SK-N-MC (cell line): ENCODE measurements at regions not wholly inside any gene's neighbourhood (a gene's known extent, or its start where the extent isn't known, plus 50 kb on each side); places are given as distances from the start of the nearest gene placed in this dataset.

Experiments
- DNase-seq: peaks from one replicate; pipeline ENCODE4 v3.0.0-alpha.2; 2011; ENCODE audit warnings: low read depth, low spot score
- H3K27ac ChIP-seq: fragments of 200-600 bp; sonication (generic); 2 replicates; pipeline ENCODE4 v1.5.1; 2016; ENCODE audit warnings: mixed run types
- H3K36me3 ChIP-seq: fragments of 200-600 bp; sonication (generic); 2 replicates; pipeline ENCODE4 v1.6.1; 2017; ENCODE audit warnings: antibody characterized with exemption, low read length, mixed read lengths; ENCODE audit not compliant: insufficient read depth
- H3K4me3 ChIP-seq: fragments of 200-600 bp; sonication (generic); 2 replicates; pipeline ENCODE4 v1.5.1; 2016
- H3K9ac ChIP-seq: fragments of 200-600 bp; sonication (generic); 2 replicates; pipeline ENCODE4 v1.8.0; 2017; ENCODE audit warnings: mixed run types, mixed read lengths; ENCODE audit not compliant: insufficient read length
- H3K9me3 ChIP-seq: fragments of 200-600 bp; sonication (generic); 2 replicates; pipeline ENCODE4 v1.6.1; 2017; ENCODE audit warnings: low read depth, mild to moderate bottlenecking, antibody characterized with exemption, low read length, moderate library complexity, mixed read lengths
- EZH2 ChIP-seq: fragments of 200-600 bp; sonication (generic); IDR thresholded peaks from one replicate; pipeline ENCODE4 v1.6.1; 2017; ENCODE audit warnings: antibody characterized with exemption
- FOXP2 ChIP-seq: optimal IDR thresholded peaks from 2 replicates; pipeline ENCODE3; 2011; ENCODE audit warnings: mild to moderate bottlenecking, moderate library complexity; ENCODE audit not compliant: insufficient read depth; ENCODE audit errors: extremely low read length, control extremely low read depth
- POLR2AphosphoS5 ChIP-seq: IDR thresholded peaks from 2 replicates; pipeline ENCODE4 v1.6.1; 2012; ENCODE audit warnings: mild to moderate bottlenecking, low read depth, low read length, borderline replicate concordance

DNA sequence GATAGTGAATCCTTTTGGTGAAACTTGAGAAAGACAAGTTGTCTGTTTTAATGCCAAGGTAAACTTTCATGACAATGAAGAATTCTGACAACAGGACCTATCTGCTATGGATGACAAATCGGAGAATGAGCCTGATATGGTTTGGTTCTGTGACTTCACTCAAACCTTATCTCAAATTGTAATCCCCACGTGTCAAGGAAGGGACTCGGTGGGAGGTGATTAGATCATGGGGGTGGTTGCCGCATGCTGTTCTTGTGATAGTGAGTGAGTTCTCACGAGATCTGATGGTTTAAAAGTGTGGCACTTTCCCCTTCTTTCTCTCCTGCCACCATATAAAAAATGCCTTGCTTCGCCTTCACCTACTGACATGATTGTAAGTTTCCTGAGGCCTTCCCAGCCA, 1964.1 kb upstream of the CDH9 start:
- Histone ChIP-seq H3K4me3 (no peak overlapping the region), H3K27ac (no peak overlapping the region), H3K36me3 (no peaks in the 10 kb centered on the region), H3K9me3 (no peaks in the 10 kb centered on the region), H3K9ac (no peak overlapping the region)
- DNase-seq = no peak
- no peak for TF ChIP-seq POLR2AphosphoS5

DNA sequence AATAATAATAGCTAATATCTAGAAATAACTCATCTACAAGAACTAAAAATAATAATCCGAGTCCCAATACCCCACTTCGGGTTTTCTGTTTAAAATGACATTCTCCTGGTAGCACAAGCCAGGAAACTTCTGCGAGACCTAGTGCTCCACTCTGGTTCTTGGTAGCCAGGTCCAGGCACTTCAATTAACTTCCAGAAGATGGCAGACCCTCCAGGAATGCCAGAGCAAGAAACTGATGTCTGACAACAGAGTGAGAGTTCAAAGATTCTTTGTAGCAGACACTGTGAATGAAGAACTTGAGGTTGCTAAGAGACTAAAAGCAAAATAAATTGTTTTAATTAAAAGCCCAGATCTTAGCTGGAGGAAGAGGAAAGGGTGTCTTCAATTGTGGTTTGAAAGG, 1963.3 kb upstream of the CDH9 start:
- TF ChIP-seq FOXP2 (no peak), POLR2AphosphoS5 (no peak)
- DNase-seq = no peak
- no peak overlapping the region for H3K4me3 ChIP-seq

DNA sequence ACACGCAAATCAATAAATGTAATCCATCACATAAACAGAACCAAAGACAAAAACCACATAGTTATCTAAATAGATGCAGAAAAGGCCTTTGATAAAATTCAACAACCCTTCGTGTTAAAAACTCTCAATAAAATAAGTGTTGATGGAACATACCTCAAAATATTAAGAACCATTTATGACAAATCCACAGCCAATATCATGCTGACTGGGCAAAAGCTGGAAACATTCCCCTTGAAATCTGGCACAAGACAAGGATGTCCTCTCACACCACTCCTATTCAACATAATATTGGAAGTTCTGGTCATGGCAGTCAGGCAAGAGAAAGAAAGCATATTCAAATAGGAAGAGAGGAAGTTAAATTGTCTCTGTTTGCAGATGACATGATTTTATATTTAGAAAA, 1946.3 kb upstream of the CDH9 start:
- no peak for DNase-seq
- TF ChIP-seq FOXP2 (no peak), EZH2 (no peak), POLR2AphosphoS5 (no peak)
- Histone ChIP-seq H3K4me3 (no peak overlapping the region), H3K27ac (no peak overlapping the region), H3K9ac (no peak overlapping the region), H3K36me3 (no peaks in the 10 kb centered on the region), H3K9me3 (no peaks in the 10 kb centered on the region)

More for the DNA sequence above, 1963.3 kb upstream of the CDH9 start:
- Histone ChIP-seq H3K27ac (no peak overlapping the region), H3K9me3 (no peaks in the 10 kb centered on the region), H3K9ac (no peak overlapping the region), H3K36me3 (no peaks in the 10 kb centered on the region)

DNA sequence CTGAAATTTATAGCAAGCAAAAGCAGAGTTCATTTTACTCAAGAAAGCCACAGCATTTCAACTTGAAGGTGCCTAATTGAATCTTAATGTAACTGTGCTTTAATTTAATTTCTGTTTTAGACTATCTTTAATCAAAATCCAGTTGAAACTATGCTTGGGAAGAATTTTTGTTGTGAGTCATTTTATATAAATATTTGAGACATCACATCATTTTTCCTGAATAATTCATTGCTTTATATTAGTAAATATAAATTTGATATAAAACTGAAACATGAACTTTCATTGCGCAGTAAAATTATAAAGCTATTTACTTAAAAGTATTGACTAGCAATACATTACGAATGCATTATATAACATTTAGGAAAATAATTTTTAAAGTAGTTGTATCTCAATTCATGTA, 1937.1 kb upstream of the CDH9 start:
- no peak for TF ChIP-seq FOXP2
- TF ChIP-seq EZH2 = no peak
- TF ChIP-seq POLR2AphosphoS5 = no peak

DNA sequence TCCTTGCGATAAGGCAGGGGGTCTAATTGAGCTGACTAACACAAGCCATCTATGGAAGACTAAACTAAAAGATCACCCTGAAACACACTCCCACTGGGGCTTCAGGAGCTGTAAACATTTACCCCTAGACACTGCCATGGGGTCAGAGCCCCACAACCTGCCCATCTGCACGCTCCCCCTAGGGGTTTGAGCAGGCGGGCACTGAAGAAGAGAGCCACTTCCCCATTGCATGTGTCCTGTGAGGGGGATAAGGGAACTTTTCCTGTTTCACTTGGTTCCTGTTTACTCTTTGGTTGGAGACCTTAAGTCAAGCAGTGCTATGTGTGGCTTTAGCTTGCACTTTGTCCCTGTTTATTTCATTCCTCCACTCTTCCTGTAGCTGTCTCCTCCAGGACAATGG, 1929.5 kb upstream of the CDH9 start:
- no peak for DNase-seq
- TF ChIP-seq FOXP2 (no peak), EZH2 (no peak), POLR2AphosphoS5 (no peak)
- H3K9ac ChIP-seq = no peak overlapping the region
- H3K27ac ChIP-seq = no peak overlapping the region
- H3K4me3 ChIP-seq = no peak overlapping the region
- no peaks in the 10 kb centered on the region for H3K9me3 ChIP-seq
- no peaks in the 10 kb centered on the region for H3K36me3 ChIP-seq

More for the DNA sequence above, 1937.1 kb upstream of the CDH9 start:
- H3K36me3 ChIP-seq = no peaks in the 10 kb centered on the region
- H3K9ac ChIP-seq = no peak overlapping the region
- H3K4me3 ChIP-seq = no peak overlapping the region
- H3K27ac ChIP-seq = no peak overlapping the region
- no peak for DNase-seq
- no peaks in the 10 kb centered on the region for H3K9me3 ChIP-seq

DNA sequence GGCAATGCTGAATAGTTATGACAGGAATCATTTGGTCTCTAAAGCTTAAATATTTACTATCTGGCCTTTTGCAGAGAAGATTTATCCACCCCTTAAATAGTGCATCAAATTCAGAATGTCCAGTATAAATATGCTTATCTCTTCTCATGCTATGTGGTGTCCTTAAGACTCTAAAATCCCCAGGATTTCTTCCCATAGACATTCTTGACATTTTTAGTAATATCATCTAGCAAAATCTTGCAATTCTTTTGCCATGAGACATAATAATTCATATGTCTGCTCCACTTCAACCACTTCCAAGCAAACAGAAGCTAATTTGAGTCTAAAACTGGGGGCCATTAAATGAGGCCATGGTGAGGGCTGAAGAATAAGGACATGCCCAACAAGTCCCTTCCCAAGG, 1923.4 kb upstream of the CDH9 start:
- Histone ChIP-seq H3K9me3 (no peaks in the 10 kb centered on the region), H3K4me3 (no peak overlapping the region), H3K36me3 (no peaks in the 10 kb centered on the region), H3K9ac (no peak overlapping the region), H3K27ac (no peak overlapping the region)
- no peak for DNase-seq
- TF ChIP-seq POLR2AphosphoS5 (no peak), FOXP2 (no peak), EZH2 (no peak)

DNA sequence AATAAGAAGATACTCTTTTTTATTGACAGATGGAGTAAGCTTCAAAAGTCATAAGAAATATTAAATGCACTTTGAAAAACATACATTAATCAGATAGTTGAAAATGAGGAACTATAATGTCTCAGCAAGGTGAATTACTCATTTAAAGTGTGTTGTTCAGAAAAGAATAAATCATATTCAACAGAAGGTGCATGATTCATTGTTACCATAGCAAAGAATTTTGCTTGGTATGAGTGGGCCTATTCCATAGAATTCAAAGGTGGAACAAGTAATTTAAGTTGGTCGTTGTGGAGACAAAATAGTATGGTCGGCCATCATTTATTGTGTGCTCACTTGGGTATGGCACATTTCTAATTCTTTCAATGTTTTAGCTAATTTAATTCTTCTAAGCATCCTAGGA, 1920.2 kb upstream of the CDH9 start:
- DNase-seq = no peak
- TF ChIP-seq POLR2AphosphoS5 (no peak), EZH2 (no peak), FOXP2 (no peak)
- H3K36me3 ChIP-seq = no peaks in the 10 kb centered on the region
- no peak overlapping the region for H3K27ac ChIP-seq
- H3K9ac ChIP-seq = no peak overlapping the region
- no peak overlapping the region for H3K4me3 ChIP-seq
- H3K9me3 ChIP-seq = no peaks in the 10 kb centered on the region

DNA sequence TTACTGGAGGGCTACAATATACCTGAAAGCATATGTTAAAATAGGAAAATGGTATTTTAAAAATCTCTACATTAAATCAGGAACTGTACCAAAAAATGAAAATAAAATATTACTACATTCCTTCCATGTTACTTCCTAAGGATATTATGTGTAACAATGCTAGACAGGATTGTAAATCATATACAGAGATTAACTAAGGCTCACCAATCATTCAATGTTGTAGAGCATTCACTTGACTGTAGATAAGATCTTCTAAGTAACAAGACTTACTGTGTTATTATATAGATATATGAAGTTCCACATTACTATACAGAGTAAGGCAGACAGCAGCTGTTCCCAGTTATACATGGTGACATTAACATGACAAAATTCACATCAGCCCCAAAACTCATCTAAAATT, 1919.1 kb upstream of the CDH9 start:
- Histone ChIP-seq H3K36me3 (no peaks in the 10 kb centered on the region), H3K9me3 (no peaks in the 10 kb centered on the region), H3K9ac (no peak overlapping the region), H3K27ac (no peak overlapping the region), H3K4me3 (no peak overlapping the region)
- TF ChIP-seq POLR2AphosphoS5 = no peak
- no peak for TF ChIP-seq EZH2
- TF ChIP-seq FOXP2 = no peak
- DNase-seq = no peak

DNA sequence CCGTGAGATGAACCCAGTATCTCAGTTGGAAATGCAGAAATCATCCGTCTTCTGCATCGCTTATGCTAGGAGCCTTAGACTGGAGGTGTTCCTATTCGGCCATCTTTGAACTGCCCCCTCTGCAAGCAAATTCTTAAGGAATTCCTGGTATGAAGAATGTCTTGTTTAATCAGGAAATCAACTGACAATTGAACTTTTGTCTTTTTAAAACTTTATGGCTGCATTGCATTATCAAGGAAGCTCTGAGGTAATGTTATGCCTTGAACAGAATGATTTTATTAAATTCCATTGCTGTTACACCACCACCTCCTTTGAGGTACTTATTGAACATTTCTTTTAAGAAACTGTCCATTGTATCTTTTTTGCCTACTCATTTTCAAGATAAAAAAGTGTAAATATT, 1915.7 kb upstream of the CDH9 start:
- Histone ChIP-seq H3K36me3 (no peaks in the 10 kb centered on the region), H3K9ac (no peak overlapping the region), H3K27ac (no peak overlapping the region), H3K4me3 (no peak overlapping the region), H3K9me3 (no peaks in the 10 kb centered on the region)
- TF ChIP-seq POLR2AphosphoS5 (no peak), EZH2 (no peak), FOXP2 (no peak)
- no peak for DNase-seq
